Amniotic stem cell (primary cell): ENCODE measurements at regions not wholly inside any gene's neighbourhood (a gene's known extent, or its start where the extent isn't known, plus 50 kb on each side); places are given as distances from the start of the nearest gene placed in this dataset.
"Not testable (repeated sequence)": the region's sequence is repeated elsewhere in the genome, so short reads cannot be mapped to it uniquely, and the experiment has no call there.

Experiments used
- DNase-seq: peaks from one replicate; lab custom pipeline; 2025; lab: John Stamatoyannopoulos, UW

DNA sequence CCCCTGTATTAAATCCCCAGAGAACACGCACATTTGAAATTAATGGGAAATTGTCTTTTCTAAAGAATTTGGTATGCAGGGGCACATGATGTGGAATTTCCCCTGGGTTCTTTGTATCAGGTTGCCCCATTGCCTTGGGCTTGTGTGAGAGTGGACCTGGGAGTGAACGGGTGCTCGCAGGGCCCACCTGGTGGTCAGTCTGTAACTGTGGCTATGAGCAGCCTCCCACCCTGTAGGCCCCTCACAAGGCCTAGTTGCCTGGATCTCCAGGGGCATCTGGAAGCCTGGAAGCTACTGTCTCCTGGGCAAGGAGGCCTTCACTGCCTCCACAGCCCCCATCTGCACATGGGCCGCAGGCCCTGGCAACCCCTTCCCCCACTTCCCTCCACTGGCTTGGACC is 96.7 kb downstream of the SLC25A47 start:
- DNase-seq, result no peak

DNA sequence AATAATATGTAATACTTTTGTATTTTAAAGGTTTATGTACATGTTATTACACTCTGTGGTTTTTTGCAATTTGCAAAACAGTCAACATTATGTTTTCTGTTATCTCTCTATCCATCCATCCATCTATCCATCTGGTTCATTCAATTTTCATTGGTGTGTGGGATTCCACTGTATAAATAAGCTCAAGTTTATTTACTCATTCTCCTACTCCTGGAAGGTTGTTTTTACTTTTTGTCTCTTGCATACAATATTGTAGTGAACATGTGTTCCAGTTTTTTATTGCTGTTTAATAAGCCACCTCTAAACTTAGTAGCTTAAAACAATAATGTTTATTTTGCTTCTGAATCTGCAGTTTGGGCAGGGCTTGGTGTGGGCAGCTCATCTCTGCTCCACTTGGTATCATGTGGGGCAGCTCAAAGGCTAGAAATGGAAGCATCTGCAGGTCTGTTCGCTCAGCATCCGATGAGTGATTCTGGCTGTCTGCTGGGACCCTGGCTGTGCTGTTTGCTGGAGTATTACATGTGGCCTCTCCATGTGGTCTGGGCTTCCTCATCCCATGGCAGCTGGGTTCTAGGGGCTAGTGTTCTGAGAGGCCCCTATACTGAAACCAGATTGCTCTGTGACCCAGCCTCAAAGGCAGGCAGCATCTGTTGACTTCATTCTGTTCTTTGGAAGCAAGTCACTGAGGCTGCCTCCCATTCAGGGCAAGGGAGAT is 98.8 kb downstream of the SLC25A47 start:
- DNase-seq, result no peak

DNA sequence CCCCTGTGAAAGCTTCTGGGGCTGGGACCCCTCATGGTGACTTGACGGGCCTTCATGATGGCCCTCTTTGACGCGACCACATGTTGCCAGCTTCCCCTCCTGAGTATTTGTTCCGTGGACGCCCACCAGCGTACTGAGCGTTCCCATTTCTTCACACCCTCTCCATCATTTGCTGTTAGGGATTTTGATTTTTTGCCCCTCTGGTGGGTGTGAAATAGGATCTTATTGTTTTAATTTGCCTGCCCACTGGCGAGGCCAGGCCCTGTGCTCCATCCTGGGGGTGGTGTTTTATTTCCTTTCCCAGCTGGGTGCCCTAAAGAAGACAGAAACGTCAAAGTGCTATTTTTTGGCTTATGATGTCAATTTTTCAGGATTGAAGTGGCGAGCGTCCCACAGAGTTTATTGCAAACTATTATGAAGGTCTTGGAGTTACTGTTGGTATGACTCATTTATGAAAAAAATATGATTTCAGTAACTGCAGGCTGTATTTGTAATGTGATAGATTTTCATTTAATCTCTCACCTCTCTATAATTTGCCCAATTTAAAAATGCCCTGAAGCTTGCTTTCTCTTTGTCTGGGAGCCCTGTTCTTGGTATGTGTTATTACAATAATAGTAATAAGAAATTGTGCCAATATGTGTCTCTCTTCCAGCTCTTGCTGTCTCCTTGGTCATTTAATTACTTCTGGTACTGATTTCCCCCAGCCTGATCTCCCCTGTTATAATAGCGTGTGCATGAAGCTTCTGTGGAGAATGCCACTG is 99.6 kb downstream of the SLC25A47 start:
- DNase-seq, result no peak

DNA sequence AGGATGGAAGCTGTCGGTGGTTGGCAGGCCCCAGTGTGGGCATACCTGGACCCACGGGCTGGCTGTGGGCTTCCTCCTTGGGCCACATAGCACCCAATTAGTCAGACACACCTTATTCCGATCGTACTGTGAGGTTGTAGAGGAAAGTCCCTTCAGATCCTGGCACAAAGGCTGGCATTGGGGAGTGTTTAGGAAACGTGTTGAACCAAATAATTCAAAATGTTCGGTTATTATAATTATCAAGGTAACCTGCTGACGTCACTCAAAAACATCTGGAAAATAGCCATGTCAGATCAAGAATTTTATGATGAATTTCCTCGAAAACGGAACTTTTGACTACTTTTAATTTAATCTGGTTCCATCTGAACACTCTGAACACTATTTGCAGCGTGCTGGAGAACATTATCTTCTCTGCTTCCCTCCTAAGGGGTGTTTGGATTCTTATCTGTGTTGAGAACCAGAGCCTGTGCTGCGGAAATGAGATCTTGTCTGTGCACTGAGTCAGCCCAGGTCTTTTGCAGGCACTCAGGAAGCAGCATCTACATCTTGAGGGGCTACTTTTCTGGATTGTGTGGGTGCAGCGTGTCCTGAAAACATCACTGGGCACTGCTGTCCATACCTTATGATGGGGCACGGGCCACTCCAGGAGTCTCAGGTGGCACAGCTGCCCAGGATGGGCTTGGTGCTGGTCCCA is 100.3 kb downstream of the SLC25A47 start:
- DNase-seq, result no peak

DNA sequence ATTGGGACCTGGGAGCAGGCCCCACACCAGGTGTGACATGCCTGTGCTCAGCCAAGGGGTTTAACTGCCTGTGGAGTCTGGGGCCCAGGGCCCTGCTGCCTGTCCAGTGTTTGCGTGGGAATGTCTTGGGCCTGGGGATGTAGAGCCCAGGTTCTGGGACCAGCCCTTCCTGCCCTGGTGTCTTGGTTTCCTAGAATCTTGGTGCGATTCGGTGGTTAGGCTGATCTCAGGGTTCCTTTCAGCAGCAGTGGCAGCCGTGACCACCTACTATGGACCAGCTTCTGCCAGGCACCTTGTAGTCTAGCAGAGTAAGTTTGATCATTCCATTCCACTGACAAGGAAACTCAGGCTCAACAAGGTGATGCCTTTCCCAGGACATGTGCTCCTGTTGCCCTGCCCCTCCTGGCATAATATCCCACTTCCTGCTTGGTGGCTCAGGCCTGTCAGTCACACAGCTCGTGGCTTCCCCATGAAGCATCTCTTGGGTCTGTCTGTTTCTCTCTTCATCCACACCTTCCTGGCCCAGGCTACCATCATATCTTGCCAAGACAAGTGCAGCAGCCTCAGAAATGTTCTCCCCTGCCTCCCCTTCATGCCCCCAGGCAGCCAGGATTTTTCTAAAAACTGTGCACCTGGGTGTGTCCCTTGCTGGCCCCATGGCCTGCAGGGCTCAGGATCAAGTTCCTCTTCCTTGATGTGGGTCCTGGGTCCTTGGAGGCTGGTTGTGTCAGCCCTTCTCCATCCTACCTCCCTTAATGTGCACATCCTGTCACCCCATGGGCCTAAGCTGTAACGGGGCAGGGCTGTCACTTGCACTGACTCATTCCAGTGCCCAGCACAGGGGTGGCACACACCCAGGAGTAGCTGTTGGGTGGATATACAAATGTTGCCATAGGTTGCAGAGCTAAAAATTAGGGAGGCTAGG is 101.6 kb downstream of the SLC25A47 start:
- no peak for DNase-seq

DNA sequence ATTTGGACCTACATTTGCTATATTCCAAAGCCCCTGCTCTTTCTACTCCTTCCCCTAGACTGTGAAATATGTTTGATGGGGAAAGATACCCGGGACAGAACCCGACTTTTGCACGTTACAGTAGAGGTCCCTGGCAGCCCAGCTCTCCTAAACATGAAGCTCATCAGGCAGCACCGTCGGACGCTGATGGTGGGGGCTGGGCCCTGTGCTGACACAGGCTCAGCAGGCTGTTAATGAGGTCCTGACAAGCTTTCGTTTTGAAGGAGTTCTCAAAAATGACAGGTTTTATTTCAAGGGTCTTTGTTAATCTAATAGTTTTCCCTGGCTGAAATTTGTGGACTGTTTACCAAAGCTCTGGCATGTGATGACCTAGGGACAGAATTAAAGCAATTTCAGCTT is 102.3 kb downstream of the SLC25A47 start:
- DNase-seq, result no peak

DNA sequence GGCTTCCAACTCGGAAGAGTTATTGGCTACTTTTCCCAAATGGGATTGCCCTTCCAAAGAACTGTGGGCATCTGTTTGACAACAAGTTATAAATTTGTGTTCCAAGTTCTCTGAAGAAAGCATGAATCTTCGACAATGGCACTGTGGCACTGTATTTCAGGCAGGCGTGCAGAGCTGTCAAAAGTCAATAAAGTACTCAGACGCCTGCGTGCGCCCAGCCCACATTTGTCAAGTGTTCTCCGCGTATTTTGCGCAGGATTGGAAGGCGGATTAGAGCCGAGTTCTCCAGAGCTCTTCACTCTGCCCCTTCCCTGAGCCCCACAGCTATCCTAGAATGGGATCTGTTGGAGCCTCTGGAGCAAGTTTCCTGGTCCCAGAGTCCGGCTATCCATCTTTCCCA is 103.2 kb downstream of the SLC25A47 start:
- DNase-seq, result no peak

DNA sequence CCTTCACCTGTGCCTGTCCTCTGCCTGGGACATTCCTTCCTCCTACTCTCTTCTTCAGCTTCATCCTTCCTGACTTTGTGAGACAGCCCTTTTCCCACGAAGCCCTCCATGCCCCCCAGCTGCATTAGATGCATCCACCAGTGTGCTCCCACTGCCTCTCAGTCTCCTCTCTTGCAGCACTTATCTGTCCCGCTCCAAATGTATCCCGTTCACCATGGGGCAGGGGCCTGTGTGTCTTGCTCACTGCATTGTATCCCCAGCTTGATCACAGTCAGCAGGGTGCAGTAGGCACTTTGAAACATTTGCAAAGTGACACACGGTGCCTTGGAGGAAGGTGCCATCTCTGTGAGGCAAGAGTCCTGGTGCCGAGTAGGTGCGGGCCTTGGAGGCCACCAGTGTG is 104.0 kb downstream of the SLC25A47 start:
- no peak for DNase-seq

DNA sequence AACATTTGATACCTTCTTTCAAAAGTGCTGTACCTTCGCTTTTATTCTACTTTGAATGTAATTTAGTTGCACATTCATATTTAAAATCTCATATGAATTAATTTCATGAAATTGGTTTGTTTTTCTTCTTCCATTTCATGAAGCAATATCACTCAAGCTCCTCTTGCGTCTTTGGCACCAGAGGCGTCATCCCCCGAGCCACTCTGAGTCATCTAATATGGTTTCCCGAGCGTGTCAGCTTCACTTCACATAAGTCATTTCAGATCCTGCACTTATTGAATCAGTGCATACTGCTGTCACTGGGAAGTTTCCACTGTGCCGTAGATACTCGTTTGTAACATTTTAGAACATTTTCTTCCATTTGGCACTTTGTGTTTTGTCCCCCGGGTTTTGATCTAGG is 105.6 kb downstream of the SLC25A47 start:
- DNase-seq, result no peak

DNA sequence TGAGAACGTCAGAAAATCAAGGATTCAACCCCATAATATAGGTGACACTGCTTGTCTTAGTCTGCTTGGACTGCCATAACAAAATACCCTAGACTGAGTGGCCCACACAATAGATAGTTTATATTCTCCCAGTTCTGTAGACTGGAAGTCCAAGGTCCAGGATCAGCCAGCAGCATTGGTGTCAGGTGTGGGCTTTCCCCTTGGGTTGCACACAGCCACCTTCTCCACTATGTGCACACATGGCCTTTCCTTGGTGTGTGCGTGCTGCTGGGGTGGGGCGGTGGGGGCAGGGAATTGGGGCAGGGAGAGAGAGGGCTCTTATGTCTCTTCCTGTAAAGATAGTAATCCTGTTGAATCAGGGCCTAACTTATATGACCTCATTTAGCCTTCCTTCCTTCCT is 106.4 kb downstream of the SLC25A47 start:
- no peak for DNase-seq

DNA sequence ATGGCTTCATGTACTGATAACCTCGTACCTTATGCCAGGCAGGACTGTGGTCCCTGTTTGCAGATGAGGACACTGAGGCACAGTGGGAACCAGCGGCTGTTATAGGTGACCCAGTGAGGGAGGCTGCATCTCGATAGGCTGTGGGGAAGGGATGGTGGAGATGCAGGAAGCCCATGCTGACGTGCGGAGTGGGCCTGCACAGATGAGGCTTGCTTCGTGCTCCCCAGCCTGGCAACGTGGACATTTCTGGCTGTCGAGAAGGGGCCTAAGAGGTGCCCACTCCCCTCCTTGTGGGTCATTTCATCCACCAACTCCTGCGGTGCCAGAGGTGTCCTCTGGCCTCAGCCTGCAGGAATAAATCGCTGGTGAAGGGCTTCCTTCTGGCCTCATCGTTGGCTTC is 107.4 kb downstream of the SLC25A47 start:
- DNase-seq, result no peak

DNA sequence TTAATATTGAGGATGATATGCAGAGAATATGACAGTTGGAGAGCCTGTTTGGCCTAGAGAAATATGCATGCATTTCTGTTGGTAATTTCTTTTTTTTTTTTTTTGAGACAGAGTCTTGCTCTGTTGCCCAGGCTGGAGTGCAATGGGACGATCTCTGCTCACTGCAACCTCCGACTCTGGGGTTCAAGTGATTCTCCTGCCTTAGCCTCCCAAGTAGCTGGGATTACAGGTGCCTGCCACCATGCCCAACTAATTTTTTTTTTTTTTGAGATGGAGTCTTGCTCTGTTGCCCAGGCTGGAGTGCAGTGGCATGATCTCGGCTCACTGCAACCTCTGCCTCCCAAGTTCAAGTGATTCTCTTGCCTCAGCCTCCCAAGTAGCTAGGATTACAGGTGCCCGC is 108.3 kb downstream of the SLC25A47 start:
- not testable (repeated sequence) for DNase-seq

DNA sequence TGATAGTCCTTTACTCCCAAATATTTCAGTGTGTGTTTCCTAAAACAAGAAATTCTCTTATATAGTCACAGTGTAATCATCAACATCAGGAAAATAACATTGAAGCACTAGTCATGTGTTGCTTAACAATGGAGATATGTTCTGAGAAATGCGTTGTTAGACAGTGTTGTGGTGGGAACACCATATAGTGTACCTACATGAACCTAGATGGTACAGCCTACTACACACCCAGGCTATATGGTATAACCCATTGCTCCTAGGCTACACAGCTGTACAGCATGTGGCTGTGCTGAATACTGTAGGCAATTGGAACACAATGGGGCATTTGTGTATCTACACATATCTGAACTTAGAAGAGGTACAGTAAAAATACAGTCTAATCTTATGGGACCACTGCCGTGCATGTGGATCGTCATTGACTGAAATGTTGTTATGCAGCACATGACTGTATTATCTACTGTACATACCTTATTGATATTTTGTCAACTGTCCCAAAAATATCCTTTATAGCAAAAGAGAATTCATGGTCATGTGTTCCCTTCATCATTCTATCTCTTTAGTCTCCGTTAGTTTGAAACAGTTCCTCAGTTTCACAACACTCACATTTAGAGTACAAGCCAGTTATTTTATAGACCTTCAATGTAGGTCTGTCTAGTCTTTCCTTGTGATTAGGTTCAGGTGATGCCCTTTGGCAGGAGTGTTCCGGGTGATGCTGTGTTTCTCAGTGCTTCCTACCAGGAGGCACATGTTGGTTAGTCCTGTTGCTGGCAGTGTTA is 109.7 kb downstream of the SLC25A47 start:
- no peak for DNase-seq

DNA sequence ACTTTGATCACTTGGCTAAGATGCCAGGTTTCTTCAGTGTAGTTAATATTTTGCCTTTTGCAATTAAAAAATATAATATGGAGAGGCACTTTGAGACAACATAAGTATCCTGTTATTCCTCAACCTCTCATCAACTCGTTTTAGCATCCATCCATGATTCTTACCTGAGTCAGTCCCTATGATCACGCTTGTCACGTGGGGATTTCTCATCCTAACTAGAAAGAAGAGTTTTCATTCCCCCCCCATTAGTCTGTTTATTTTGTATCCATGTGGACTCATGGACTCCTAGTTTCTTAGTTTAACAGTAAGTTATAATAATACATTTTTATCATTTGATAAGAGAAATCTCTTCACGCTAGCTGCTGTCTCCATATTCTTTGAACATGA is 110.3 kb downstream of the SLC25A47 start:
- no peak for DNase-seq

DNA sequence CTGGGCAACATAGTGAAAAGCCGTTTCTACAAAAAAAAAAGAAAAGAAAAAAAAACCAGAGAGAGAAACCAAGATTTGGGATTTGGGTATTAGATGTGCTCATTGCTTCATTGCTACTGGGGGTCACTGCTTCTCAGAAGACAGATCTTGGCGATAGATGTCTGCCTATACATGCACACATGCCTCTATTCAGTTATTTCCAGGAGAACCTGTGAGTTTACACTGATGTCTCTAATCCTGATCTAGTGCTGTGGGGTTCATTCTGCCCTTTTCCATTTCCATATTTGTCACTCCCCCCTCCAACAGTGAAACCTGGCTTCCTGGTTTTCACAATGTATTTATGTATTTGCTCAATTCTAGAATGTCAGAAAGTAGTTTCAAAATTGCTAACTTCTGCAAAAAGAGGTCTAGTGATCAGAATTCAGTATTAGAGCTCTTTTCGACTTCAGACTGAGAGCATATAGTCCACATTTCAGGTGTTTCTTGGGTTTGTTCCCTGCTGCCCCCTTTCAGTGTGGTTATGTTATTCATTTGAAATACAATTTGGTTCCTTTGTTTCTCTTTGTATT is 111.0 kb downstream of the SLC25A47 start:
- no peak for DNase-seq

DNA sequence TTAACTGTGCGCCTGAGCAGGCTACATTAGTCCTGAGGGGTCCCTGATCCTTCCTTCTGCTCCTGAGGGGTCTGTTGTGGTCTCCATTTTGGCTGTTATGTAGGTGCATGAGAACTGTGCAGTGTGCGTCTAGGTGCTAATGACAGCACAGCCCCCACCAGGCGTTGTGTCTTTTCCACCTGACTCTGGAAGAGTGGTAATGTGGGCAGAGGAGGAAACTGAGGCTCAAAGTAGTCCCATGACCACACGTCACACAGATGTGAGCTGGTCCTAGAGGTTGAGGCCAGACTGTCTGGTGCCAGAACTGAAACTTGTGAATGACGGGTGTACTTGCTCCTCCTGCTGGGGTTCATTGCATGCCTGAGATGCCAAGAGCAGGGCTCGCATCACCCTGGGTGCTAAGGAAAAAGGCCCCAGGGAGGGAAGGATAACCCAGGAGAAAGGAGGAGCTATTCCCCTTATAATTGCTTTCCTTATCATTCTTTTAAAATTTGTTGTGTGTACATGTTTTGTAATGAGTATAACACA is 111.8 kb downstream of the SLC25A47 start:
- no peak for DNase-seq

DNA sequence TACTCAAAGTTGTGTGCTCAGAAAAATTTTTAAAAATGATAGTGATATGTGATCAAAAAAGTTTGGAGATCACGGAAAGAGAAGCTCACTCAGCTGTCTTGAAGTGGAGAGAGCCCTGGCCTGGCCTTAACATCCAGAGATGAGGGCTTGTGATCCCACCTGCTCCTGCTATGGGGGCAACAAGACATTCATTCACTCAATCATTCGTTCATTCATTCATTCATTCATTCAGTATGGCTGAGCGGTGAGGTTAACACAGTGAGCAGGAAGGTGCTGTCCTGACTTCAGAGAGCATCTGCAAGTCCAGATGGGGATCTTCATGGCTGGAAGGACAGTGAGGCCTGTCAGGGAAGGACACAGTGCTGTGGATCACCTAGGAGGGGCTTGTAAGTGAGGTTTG is 112.3 kb downstream of the SLC25A47 start:
- DNase-seq, result no peak

DNA sequence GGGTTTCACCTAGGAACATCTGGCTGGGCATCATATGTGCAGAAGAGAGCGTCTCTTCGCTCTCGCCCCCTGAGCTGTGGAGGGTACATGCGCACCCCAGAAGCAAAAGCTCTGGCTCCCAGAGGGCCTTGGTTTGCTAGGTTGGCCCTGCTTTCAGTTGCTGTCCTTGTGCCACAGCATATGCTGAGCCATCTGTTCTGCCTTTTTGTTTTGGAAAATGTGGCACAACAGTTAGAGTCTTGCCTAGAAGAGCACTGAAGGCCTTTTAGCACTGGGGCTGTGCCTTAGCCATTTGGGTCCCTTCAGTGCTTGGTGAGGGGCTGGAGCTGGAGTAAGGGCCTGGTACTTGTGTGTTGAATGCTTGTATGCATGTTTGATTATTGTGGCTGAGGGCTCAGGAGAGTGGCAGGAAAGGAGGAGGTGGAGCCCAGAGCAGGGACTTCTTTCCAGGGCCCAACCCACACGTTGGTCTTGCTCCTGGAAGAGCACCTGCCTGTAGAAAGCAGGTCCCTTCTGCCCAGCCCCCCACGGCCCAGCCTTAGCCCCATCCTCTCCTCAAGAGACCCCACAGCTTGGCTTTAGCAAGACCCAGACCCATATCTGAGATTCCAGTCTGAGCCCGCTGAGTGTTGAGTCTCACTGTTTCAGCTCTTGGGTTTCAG is 113.7 kb downstream of the SLC25A47 start:
- no peak for DNase-seq

DNA sequence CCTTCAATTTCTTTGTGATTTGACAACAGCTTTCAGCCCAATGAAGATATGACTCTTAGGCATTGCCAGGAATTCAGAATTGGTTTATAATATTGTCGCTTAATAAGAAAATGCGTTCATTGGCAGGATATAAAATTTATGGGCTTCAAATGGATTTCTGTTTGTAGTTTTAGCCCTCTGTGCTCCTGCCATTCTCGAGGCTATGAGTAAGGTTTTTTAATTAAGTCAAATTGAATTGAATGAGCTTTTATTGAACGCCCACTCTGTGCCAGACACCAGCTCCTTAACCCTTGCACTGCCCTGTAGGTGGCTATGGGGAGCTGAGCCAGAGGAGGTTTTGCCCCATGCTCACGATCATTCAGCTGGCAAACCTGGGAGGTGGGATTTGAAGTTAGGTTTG is 115.1 kb downstream of the SLC25A47 start:
- DNase-seq, result no peak
